HL-60 (cell line): ENCODE measurements at regions not wholly inside any gene's neighbourhood (a gene's known extent, or its start where the extent isn't known, plus 50 kb on each side); places are given as distances from the start of the nearest gene placed in this dataset.

Experiments used
- DNase-seq, 2 experiments: peaks; one replicate each; pipeline ENCODE4 v3.0.0-alpha.2; 2010 to 2020; ENCODE audit warnings: low read depth in 1 of 2, low spot score in 1 of 2
- H3K27ac ChIP-seq: fragments of 250-450 bp; sonication (Bioruptor Pico); replicated peaks from 2 replicates; pipeline ENCODE4 v1.5.1; 2020; ENCODE audit warnings: mild to moderate bottlenecking, moderate library complexity
- H3K27me3 ChIP-seq: fragments of 250-450 bp; sonication (Bioruptor Pico); 2 replicates; pipeline ENCODE4 v1.5.1; 2021; ENCODE audit warnings: mild to moderate bottlenecking, moderate library complexity; ENCODE audit not compliant: insufficient read depth, poor library complexity, severe bottlenecking
- H3K4me3 ChIP-seq: replicated peaks from 2 replicates; pipeline ENCODE4 v1.5.1; 2011; ENCODE audit warnings: mild to moderate bottlenecking, control low read depth, low read length; ENCODE audit not compliant: insufficient read depth
- CTCF ChIP-seq: IDR thresholded peaks from one replicate; pipeline ENCODE4 v1.5.1; 2011; ENCODE audit warnings: low read length, control low read depth, inconsistent platforms; ENCODE audit not compliant: insufficient read depth
- GABPA ChIP-seq: IDR thresholded peaks from 2 replicates; pipeline ENCODE4 v1.6.1; 2012; ENCODE audit warnings: low read depth
- POLR2AphosphoS5 ChIP-seq: IDR thresholded peaks from 2 replicates; pipeline ENCODE4 v1.6.1; 2012; ENCODE audit warnings: low read depth
- REST ChIP-seq: IDR thresholded peaks from 2 replicates; pipeline ENCODE4 v1.6.1; 2012; ENCODE audit warnings: low read depth; ENCODE audit not compliant: insufficient replicate concordance
- SPI1 ChIP-seq: IDR thresholded peaks from 2 replicates; pipeline ENCODE4 v1.6.1; 2012; ENCODE audit warnings: low read depth, mild to moderate bottlenecking, borderline replicate concordance

DNA sequence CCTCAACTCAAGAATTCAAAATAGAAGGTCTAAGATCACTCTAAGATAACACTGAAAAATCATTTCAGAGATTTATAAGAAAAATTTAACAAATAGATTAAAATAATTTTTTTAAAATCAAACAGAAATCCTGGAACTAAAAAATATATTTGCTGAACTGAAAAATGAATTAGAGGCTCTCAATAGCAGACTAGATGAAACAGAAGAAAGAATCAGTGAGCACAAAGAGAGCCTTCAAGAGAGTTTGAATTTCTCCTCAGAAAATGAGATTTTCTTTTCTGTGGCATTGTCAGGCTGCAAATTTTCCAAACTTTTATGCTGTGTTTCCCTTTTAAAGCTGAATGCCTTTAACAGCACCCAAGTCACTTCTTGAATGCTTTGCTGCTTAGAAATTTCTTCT lies 335.0 kb upstream of the SLC7A11 start:
- DNase-seq = no peak
- Histone ChIP-seq H3K4me3 (no peak overlapping the region), H3K27ac (no peak overlapping the region), H3K27me3 (no peaks in the 10 kb centered on the region)
- no peak for TF ChIP-seq SPI1
- no peak for TF ChIP-seq GABPA
- no peak for TF ChIP-seq CTCF
- no peak for TF ChIP-seq POLR2AphosphoS5
- TF ChIP-seq REST = no peak

DNA sequence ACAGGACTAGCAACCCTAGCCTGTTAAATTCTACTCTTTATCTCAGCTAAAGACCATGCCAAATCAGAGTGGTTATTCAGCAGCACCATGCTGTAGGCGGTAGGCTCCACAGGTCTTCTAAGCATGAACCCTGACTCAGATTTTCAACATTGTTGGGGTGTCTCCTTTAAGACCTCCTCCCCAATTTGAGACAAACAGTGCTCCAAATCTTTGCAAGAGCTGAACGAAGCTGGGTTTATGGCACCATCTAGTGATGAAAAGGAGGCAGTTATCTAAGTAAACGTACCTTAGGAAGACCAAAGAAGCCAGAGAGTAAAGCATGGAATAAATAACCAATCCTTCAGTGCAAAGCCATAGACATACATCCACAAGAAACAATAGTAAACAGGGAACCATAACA lies 334.5 kb upstream of the SLC7A11 start:
- Histone ChIP-seq H3K27me3 (no peaks in the 10 kb centered on the region), H3K4me3 (no peak overlapping the region), H3K27ac (no peak overlapping the region)
- TF ChIP-seq POLR2AphosphoS5 = no peak
- TF ChIP-seq CTCF = peak; percentile 11
- DNase-seq = peak in 1 of 2 experiments; percentile 29

- Histone ChIP-seq H3K4me3 (no peak overlapping the region), H3K27me3 (no peaks in the 10 kb centered on the region), H3K27ac (no peak overlapping the region)
- TF ChIP-seq REST = no peak
- TF ChIP-seq SPI1 = no peak
- TF ChIP-seq CTCF = no peak
- TF ChIP-seq GABPA = no peak
- no peak for TF ChIP-seq POLR2AphosphoS5
- no peak for DNase-seq
Observed at GRCh38 chr4:138573246-138573645, 331.1 kb upstream of the SLC7A11 start.

DNA sequence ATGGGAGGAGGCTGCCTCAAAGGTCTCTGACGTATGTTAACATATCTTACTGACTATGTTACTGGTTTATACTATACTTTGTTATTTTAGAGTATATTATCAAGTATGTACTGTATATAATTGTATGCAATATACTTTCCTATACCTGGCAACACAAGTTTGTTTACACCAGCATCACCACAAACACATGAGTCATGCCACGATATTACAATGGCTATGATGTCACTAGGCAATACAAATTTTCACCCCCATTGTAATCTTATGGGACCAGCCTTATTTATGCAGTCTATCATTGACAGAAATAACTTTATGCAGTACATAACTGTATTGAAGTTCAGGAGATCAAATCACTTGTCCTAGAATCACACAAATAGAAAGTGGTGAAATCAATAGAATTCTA lies 329.9 kb upstream of the SLC7A11 start:
- H3K4me3 ChIP-seq = no peak overlapping the region
- no peaks in the 10 kb centered on the region for H3K27me3 ChIP-seq
- no peak for DNase-seq
- H3K27ac ChIP-seq = no peak overlapping the region
- TF ChIP-seq SPI1 (no peak), CTCF (no peak)
